Keratinocyte (primary cell): ENCODE measurements at regions not wholly inside any gene's neighbourhood (a gene's known extent, or its start where the extent isn't known, plus 50 kb on each side); places are given as distances from the start of the nearest gene placed in this dataset.

Experiments
- CTCF ChIP-seq, 3 experiments: IDR thresholded peaks in 1 of 3; conservative IDR thresholded peaks in 1 of 3; optimal IDR thresholded peaks in 1 of 3; 2 replicates in 2 of 3; 3 replicates in 1 of 3; pipeline versions ENCODE3 to v1.5.1; 2011; ENCODE audit warnings: low read length in 3 of 3, mild to moderate bottlenecking in 3 of 3, moderate library complexity in 2 of 3, control low read depth in 1 of 3, inconsistent platforms in 1 of 3; ENCODE audit not compliant: insufficient read depth in 2 of 3; ENCODE audit errors: extremely low read depth in 1 of 3
- EZH2 ChIP-seq: IDR thresholded peaks from one replicate; pipeline ENCODE4 v1.6.1; 2012; ENCODE audit warnings: inconsistent platforms, mild to moderate bottlenecking, low read length, moderate library complexity

GRCh38 chr18:24631243-24632025, 171.0 kb downstream of the HRH4 start:
- TF ChIP-seq CTCF (optimal IDR thresholded peaks at IDR 0.05 in 1 of 3, IDR thresholded peaks at IDR 0.05 in 1 of 3, conservative IDR thresholded peaks at IDR 0.05 in 1 of 3; ENCODE audit: extremely low read depth in 1 of 3, insufficient read depth in 2 of 3, low read length in 3 of 3) (no peak), EZH2 (no peak)
